ENCODE measurements at regions not wholly inside any gene's neighbourhood (a gene's known extent, or its start where the extent isn't known, plus 50 kb on each side); places are given as distances from the start of the nearest gene placed in this dataset.

DNA sequence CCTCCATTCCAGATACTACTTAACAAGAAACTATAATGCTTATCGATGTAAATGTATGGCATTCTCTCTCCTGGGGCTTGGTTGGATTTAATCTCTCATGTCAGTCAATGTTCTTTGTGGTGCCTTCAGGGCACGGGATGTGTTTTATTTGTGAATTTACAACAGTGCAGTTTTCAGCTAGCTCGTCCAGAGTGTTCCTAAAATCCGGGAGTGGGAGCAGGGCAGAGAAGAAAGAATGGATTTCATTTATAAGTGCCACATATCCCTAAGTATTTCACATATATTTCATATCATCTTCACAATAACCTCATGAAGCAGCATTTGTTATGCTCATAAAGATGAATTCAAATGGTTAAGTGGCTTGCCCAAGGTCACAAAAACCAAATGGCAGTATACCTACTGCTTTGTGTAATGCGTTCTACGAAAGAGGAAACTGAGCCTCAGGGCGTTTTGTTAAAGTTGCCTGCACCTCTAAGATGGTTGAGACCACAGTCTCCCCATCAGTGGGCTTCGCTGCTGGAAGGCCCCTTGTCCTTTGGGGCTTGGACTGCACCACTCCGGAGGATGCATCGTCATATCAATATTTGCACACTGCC, 134.7 kb upstream of the MGAT5 start:
- Histone ChIP-seq H3K36me3 (no peaks in the 10 kb centered on the region), H3K27ac (peak overlapping the region in 1 of 3 donors; percentile 91), H3K27me3 (no peaks in the 10 kb centered on the region), H3K4me3 (peak overlapping the region; percentile 76 to 82 (median 80)), H3K9me3 (no peaks in the 10 kb centered on the region), H3K4me1 (peaks cover 0 to 17% (median 7%) of the 10 kb centered on the region in 4 donors)
- TF ChIP-seq, protein P1, sequence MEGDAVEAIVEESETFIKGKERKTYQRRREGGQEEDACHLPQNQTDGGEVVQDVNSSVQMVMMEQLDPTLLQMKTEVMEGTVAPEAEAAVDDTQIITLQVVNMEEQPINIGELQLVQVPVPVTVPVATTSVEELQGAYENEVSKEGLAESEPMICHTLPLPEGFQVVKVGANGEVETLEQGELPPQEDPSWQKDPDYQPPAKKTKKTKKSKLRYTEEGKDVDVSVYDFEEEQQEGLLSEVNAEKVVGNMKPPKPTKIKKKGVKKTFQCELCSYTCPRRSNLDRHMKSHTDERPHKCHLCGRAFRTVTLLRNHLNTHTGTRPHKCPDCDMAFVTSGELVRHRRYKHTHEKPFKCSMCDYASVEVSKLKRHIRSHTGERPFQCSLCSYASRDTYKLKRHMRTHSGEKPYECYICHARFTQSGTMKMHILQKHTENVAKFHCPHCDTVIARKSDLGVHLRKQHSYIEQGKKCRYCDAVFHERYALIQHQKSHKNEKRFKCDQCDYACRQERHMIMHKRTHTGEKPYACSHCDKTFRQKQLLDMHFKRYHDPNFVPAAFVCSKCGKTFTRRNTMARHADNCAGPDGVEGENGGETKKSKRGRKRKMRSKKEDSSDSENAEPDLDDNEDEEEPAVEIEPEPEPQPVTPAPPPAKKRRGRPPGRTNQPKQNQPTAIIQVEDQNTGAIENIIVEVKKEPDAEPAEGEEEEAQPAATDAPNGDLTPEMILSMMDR (IDR thresholded peaks at IDR 0.05), result no peak
- no peak for DNase-seq
- intact Hi-C loops (cut with DNase I), result no loop called here
- WGBS (ENCODE audit: insufficient coverage, low coverage, low lambda C conversion rate, missing lambda C conversion rate), result 13% methylated on average over 8 of the region's 10 CpGs
- no peak for ATAC-seq

DNA sequence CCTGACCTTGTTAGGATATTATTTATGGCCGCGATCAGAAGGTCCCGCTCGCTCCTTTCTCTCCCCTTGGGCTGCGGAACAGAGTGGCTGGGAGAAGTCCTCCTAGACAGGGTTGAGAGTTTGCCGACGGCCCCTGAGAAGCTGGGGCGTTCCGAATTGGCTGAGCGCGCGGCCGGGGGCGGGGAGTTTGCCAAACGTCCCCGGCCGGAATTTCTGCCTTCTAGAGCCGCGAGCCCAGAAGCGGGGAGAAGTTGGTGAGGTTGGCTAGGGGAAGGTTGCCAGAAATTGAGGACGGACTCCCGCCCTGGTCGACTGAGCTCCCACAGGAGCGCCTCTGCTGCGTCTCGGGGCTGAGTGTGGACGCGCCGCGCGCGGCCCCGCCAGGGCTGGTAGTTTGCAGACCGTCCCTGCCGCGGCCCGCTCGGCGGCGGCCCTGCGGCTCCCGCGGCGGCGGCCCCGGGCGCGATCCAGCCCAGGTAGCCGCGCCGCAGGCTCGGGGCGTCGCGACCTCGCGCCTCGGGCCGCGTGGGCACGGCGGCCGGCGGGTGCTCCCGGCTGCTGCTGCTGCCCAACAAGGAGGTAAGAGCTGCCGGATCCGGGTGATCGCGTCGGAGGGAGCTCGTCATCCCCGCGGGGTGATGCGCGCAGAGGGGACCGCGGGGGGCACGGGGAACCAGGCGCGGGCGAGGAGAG, 134.0 kb upstream of the MGAT5 start:
- ATAC-seq, result peak; percentile 75 to 87 (median 83)
- TF ChIP-seq, protein P1 (IDR thresholded peaks at IDR 0.05), result no peak
- TF ChIP-seq POLR2A (IDR thresholded peaks at IDR 0.05), result peak; percentile 86
- 0% methylated on average over 7 of the region's 81 CpGs for WGBS (ENCODE audit: insufficient coverage, low coverage, low lambda C conversion rate, missing lambda C conversion rate)

DNA sequence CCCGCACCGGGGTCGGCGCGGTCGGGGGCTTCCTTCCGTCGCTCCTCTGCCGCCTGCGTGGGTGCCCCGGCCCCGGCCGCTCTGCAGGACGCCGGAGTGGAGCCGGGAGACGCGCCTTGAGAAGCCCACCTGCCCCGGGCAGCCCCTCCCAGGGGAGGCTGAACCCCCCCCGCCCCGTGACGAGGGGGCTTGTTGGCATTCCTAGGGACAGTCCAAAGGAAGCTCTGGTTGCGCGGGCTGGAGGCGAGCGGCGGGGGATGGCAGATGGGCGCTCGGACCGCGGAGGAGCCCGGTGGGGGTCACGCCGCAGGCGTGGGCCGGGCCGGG, 133.5 kb upstream of the MGAT5 start:
- 0% methylated on average over 7 of the region's 37 CpGs for WGBS (ENCODE audit: insufficient coverage, low coverage, low lambda C conversion rate, missing lambda C conversion rate)
- no peaks in the 10 kb centered on the region for H3K36me3 ChIP-seq
- no peak for TF ChIP-seq POLR2A (IDR thresholded peaks at IDR 0.05)
- TF ChIP-seq, protein P1 (IDR thresholded peaks at IDR 0.05), result no peak
- intact Hi-C loops (cut with DNase I), result loop anchor here in 1 of 2 donors (10.0 kb wide), 1 partner anchor 84 kb away; no protein-coding TSS in a partner anchor
- peak overlapping the region; percentile 76 to 82 (median 80) for H3K4me3 ChIP-seq
- H3K27ac ChIP-seq, result peak overlapping the region; percentile 73 to 91 (median 87)
- ATAC-seq, result no peak
- H3K9me3 ChIP-seq, result no peaks in the 10 kb centered on the region
- peaks cover 0 to 24% (median 9%) of the 10 kb centered on the region in 4 donors for H3K4me1 ChIP-seq
- DNase-seq, result peak in 1 of 3 donors; percentile 66
- no peaks in the 10 kb centered on the region for H3K27me3 ChIP-seq

More for the DNA sequence above, 134.0 kb upstream of the MGAT5 start:
- Histone ChIP-seq H3K4me1 (peaks cover 0 to 23% (median 9%) of the 10 kb centered on the region in 4 donors), H3K4me3 (peak overlapping the region; percentile 76 to 82 (median 80)), H3K36me3 (no peaks in the 10 kb centered on the region), H3K9me3 (no peaks in the 10 kb centered on the region), H3K27me3 (no peaks in the 10 kb centered on the region), H3K27ac (peak overlapping the region; percentile 73 to 91 (median 87))
- intact Hi-C loops (cut with DNase I), result loop anchor here in 1 of 2 donors (10.0 kb wide), 1 partner anchor 85 kb away; no protein-coding TSS in a partner anchor
- DNase-seq, result peak; percentile 91 to 96 (median 93)

DNA sequence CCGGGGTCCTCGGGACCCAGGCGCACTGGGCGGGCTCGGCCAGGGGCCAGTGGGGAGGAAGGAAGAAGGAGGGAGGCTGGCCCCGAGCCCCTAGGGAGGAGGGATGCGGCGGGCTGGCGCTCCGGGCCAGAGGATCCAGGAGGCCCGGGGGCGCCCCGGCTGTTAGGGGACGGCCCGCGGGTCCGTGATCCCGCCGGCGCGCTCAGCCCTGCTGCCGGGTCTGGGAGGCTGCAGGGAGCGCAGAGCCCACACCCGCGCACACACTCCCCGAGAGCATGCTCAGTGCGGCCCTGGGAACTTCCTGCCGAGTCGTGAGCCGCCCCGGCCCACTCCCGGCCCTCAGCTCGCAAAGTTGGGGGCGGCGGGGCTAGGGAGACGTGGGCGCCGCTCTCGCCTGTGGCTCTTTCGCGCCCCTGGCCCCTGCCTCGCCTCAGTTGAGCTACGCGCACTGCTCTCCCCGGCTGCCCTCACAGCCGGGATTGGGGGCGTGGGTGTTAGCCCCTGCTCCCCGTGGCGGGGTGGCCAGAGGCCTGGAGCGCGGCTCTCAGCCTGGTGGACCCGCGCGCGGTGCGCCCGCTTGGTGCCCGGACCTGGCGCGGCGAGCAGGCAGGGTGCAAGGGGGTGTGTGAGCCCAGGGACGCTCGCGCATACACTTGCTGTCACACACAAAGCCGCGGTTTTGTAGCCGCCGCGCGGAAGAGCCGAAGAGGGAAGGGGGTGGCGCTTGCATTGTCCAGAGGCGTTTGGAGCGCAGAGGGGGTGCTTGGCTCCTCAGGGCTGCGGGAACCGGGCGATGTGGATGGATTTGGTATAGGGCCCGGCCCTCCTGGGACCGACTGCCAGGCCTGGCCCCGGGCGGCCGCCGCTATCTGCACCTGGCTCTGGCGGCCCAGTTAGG, 132.9 kb upstream of the MGAT5 start:
- peak; percentile 54 for TF ChIP-seq POLR2A (IDR thresholded peaks at IDR 0.05)
- TF ChIP-seq, protein P1 (IDR thresholded peaks at IDR 0.05), result no peak
- peaks cover 0 to 24% (median 9%) of the 10 kb centered on the region in 4 donors for H3K4me1 ChIP-seq
- intact Hi-C loops (cut with DNase I), result loop anchor here in 1 of 2 donors (10.0 kb wide), 1 partner anchor 84 kb away; no protein-coding TSS in a partner anchor
- no peaks in the 10 kb centered on the region for H3K36me3 ChIP-seq
- DNase-seq, result peak; percentile 71 to 79 (median 75)
- WGBS (ENCODE audit: insufficient coverage, low coverage, low lambda C conversion rate, missing lambda C conversion rate), result under 1% methylated on average over 23 of the region's 84 CpGs
- H3K27me3 ChIP-seq, result no peaks in the 10 kb centered on the region
- ATAC-seq, result peak; percentile 59 to 73 (median 65)
- H3K9me3 ChIP-seq, result no peaks in the 10 kb centered on the region
- H3K27ac ChIP-seq, result peak overlapping the region; percentile 73 to 91 (median 87)
- H3K4me3 ChIP-seq, result peak overlapping the region; percentile 76 to 82 (median 80)

Data from right lobe of liver (tissue), 6 donors.